ENCODE measurements at regions not wholly inside any gene's neighbourhood (a gene's known extent, or its start where the extent isn't known, plus 50 kb on each side); places are given as distances from the start of the nearest gene placed in this dataset.

- no peak overlapping the region for H3K4me3 ChIP-seq (replicated peaks in 1 of 3; ENCODE audit: low read depth in 2 of 3, low read length in 3 of 3)
- Mint-ChIP-seq H3K4me3 (no peak overlapping the region), H3K4me1 (no peaks in the 10 kb centered on the region), H3K27me3 (ENCODE audit: low read depth in 3 of 3) (peaks cover 0 to 4% (median 0%) of the 10 kb centered on the region in 3 donors), H3K36me3 (no peaks in the 10 kb centered on the region), H3K9me3 (peaks cover 0 to 10% (median 4%) of the 10 kb centered on the region in 7 donors), H3K27ac (no peak overlapping the region)
- H2AFZ ChIP-seq (ENCODE audit: insufficient read depth, low read depth, low read length, poor library complexity, severe bottlenecking), result no peak overlapping the region
- no peak for DNase-seq
- H3K9ac ChIP-seq (ENCODE audit: insufficient read depth, low read length, poor library complexity, severe bottlenecking), result no peak overlapping the region
- H3K27me3 ChIP-seq (ENCODE audit: control insufficient read depth in 2 of 2, insufficient read depth in 2 of 2, low read length in 2 of 2), result no peaks in the 10 kb centered on the region
- no peak overlapping the region for H3K4me2 ChIP-seq (replicated peaks; ENCODE audit: extremely low read depth, low read length, poor library complexity, severe bottlenecking)
- intact Hi-C loops (cut with micrococcal nuclease), result no loop called here
- no peaks in the 10 kb centered on the region for H3K36me3 ChIP-seq (replicated peaks in 1 of 2; ENCODE audit: control insufficient read depth in 1 of 2, insufficient read depth in 2 of 2, low read length in 2 of 2)
- no peaks in the 10 kb centered on the region for H3K4me1 ChIP-seq (ENCODE audit: control insufficient read depth in 1 of 2, insufficient read depth in 2 of 2, low read length in 2 of 2)
- TF ChIP-seq, protein P1, sequence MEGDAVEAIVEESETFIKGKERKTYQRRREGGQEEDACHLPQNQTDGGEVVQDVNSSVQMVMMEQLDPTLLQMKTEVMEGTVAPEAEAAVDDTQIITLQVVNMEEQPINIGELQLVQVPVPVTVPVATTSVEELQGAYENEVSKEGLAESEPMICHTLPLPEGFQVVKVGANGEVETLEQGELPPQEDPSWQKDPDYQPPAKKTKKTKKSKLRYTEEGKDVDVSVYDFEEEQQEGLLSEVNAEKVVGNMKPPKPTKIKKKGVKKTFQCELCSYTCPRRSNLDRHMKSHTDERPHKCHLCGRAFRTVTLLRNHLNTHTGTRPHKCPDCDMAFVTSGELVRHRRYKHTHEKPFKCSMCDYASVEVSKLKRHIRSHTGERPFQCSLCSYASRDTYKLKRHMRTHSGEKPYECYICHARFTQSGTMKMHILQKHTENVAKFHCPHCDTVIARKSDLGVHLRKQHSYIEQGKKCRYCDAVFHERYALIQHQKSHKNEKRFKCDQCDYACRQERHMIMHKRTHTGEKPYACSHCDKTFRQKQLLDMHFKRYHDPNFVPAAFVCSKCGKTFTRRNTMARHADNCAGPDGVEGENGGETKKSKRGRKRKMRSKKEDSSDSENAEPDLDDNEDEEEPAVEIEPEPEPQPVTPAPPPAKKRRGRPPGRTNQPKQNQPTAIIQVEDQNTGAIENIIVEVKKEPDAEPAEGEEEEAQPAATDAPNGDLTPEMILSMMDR (IDR thresholded peaks at IDR 0.05), result no peak
- no peaks in the 10 kb centered on the region for H3K9me3 ChIP-seq (replicated peaks in 1 of 2; ENCODE audit: control insufficient read depth in 1 of 2, insufficient read depth in 1 of 2, low read length in 2 of 2)
- no peaks in the 10 kb centered on the region for H3K79me2 ChIP-seq (ENCODE audit: insufficient read depth, low read length)
- no peak overlapping the region for H3K27ac ChIP-seq (ENCODE audit: low read depth in 1 of 2, low read length in 2 of 2)
- no peaks in the 10 kb centered on the region for H4K20me1 ChIP-seq (ENCODE audit: insufficient read depth, low read length)
Observed at GRCh38 chr4:95705323-95705722, 134.6 kb upstream of the PDHA2 start.

GRCh38 chr4:95701500-95702170 lies 138.3 kb upstream of the PDHA2 start:
- no peak overlapping the region for H2AFZ ChIP-seq (ENCODE audit: insufficient read depth, low read depth, low read length, poor library complexity, severe bottlenecking)
- TF ChIP-seq, protein P1 (IDR thresholded peaks at IDR 0.05), result no peak
- H3K4me3 ChIP-seq (replicated peaks in 1 of 3; ENCODE audit: low read depth in 2 of 3, low read length in 3 of 3), result no peak overlapping the region
- H3K36me3 ChIP-seq (replicated peaks in 1 of 2; ENCODE audit: control insufficient read depth in 1 of 2, insufficient read depth in 2 of 2, low read length in 2 of 2), result no peaks in the 10 kb centered on the region
- DNase-seq, result no peak
- 88% methylated on average over 2 of the region's 5 CpGs for WGBS (ENCODE audit: insufficient coverage)
- H3K9me3 ChIP-seq (replicated peaks in 1 of 2; ENCODE audit: control insufficient read depth in 1 of 2, insufficient read depth in 1 of 2, low read length in 2 of 2), result no peaks in the 10 kb centered on the region
- Mint-ChIP-seq H3K4me1 (no peaks in the 10 kb centered on the region), H3K27me3 (ENCODE audit: low read depth in 3 of 3) (peaks cover 0 to 2% (median 0%) of the 10 kb centered on the region in 3 donors), H3K4me3 (no peak overlapping the region), H3K9me3 (peaks cover 0 to 10% (median 3%) of the 10 kb centered on the region in 7 donors), H3K36me3 (no peaks in the 10 kb centered on the region), H3K27ac (no peak overlapping the region)
- H3K4me1 ChIP-seq (ENCODE audit: control insufficient read depth in 1 of 2, insufficient read depth in 2 of 2, low read length in 2 of 2), result no peaks in the 10 kb centered on the region
- H3K4me2 ChIP-seq (replicated peaks; ENCODE audit: extremely low read depth, low read length, poor library complexity, severe bottlenecking), result no peak overlapping the region
- intact Hi-C loops (cut with micrococcal nuclease), result no loop called here
- no peak overlapping the region for H3K9ac ChIP-seq (ENCODE audit: insufficient read depth, low read length, poor library complexity, severe bottlenecking)
- H3K27ac ChIP-seq (ENCODE audit: low read depth in 1 of 2, low read length in 2 of 2), result no peak overlapping the region
- no peaks in the 10 kb centered on the region for H3K79me2 ChIP-seq (ENCODE audit: insufficient read depth, low read length)
- no peaks in the 10 kb centered on the region for H3K27me3 ChIP-seq (ENCODE audit: control insufficient read depth in 2 of 2, insufficient read depth in 2 of 2, low read length in 2 of 2)
- H4K20me1 ChIP-seq (ENCODE audit: insufficient read depth, low read length), result no peaks in the 10 kb centered on the region
